HG03342 (cell line): ENCODE measurements at regions not wholly inside any gene's neighbourhood (a gene's known extent, or its start where the extent isn't known, plus 50 kb on each side); places are given as distances from the start of the nearest gene placed in this dataset.

Experiments used
- ATAC-seq: cut with Tn5 transposase; IDR thresholded peaks from one replicate; pipeline ENCODE4 v1.9.1; 2021; ENCODE audit warnings: mild to moderate bottlenecking, moderate library complexity; ENCODE audit not compliant: unreplicated experiment

DNA sequence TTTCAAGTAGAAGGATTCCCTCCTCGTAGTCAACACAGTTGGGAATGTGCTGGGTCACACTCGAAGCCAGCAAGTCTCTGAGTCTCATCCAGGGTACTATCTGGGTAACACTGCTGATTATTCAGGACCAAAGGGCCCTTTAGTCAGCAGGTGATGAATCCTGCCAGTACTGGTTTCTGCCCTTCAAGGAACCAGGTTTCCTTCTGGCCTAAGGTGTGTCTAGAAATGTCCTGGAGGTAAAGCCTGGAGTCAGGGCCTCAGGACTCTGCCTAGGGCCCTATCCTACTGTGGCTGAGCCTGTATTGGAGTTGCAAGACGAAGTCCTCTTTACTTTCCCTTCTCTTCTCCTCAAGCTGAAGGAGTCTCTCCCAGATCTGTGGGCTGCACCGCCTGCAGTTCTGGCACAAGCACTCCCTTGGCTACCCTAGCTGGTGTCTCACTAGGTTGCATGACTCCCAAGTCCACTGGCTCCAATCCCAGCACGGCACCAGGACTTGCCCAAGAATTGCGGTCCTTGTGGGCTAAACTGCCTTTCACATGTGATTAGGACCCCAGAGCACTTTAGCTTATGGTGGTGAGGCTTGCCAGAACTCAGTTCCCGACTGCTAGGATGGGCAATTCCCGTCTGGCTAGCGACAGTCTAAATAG is 193.7 kb upstream of the PDE3A start:
- no peak for ATAC-seq

DNA sequence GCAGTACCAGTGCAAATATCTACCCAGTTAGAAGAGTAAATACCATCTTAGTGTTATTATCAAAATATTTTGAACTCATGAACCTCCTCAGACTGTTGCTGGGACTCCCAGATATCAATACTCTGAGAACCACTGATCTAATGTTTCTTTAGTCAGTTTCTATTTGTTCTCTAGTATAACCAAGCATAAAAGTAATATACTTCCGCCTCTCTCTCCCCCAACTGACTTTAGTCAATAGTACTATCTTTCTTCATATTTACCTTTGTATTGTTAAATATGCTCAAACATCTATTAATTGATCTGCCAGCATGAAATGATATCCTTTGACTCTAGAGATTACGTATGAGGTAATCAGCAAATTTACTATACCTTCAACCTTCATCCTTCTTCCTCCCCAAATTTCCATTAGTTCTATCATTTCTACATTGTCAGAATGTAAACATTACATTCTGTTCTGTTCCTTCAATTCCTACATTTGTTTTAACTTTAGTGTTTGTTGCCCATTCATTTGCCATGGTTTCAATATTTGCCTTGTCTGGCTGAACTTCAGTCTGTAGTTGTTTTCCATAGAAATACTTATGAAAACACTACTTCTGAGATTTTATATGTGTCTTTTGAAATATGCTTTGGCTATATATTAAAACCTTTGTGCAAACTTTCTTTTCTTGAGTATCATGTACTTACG is 192.5 kb upstream of the PDE3A start:
- no peak for ATAC-seq

DNA sequence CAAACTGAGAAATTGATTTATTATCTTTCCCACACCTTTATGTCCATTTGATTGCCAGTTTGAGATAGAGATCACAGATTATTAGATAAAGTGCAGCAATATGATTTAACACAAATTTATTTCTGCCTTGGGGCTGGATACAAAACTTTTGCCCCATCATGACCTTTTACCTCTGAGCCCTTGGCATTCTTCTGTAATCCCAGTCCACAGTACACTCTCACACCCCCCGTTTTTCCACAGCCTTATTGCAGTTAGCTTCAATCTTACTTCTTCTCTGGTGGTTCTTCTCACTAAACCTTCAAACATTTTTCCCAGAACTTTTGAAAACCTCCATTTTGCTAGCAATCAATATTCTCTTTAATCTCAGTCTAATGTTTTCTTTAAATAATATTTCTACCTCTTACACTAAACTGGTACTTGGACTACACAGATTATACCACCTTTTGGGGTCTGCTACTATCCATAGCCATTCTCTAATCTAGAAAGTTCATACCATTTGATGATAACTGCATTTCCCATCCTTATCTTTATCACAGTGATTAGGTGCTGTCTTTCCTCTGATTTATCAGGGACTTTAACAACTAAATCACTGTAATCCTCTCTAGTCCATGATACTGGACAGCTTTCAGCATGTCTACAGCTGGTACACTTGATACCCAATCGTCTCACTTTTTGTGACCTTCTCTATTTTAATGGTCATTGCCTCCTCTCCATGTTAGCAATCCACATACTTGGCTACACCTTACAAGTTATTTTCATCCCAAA is 186.7 kb upstream of the PDE3A start:
- ATAC-seq = no peak

DNA sequence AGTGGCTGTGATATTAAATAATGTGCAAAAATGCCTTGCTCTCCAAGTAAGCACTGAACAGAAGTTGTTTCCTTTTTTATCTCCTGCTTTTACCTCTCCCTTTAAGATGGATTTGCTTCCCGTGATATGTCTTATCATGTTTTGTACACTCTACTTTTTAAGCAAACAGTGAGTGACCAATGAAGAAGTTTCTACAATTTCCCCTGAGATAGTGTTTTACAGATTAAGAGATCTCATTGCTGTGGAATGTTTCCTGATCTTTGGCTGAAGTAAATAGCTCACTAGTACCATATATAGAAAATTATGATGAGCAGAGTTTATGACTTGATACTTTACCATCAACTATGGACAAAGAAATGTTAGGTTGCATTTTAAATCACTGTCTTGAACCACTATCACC is 184.8 kb upstream of the PDE3A start:
- ATAC-seq = no peak

- ATAC-seq = no peak
These were observed 183.8 kb upstream of the PDE3A start for GRCh38 chr12:20184514-20184913.

DNA sequence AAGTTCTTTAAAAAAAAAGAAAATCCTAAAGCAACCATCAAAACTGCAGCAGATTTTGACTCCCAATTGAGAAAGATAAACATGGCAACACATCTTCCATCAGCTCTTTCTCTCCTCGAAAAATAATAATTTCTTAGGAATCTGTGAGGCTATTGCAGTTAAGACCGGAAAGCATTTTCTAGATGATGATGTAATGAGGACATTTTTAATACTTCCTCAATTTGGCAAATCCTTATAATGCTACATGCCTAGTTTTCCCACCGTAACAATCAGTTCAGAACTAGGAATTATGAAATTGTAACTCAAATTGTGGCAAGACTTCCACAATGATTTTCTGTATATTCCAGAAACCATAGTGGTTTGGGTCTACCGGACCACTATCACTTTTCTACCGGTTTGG is 180.9 kb upstream of the PDE3A start:
- ATAC-seq = no peak

DNA sequence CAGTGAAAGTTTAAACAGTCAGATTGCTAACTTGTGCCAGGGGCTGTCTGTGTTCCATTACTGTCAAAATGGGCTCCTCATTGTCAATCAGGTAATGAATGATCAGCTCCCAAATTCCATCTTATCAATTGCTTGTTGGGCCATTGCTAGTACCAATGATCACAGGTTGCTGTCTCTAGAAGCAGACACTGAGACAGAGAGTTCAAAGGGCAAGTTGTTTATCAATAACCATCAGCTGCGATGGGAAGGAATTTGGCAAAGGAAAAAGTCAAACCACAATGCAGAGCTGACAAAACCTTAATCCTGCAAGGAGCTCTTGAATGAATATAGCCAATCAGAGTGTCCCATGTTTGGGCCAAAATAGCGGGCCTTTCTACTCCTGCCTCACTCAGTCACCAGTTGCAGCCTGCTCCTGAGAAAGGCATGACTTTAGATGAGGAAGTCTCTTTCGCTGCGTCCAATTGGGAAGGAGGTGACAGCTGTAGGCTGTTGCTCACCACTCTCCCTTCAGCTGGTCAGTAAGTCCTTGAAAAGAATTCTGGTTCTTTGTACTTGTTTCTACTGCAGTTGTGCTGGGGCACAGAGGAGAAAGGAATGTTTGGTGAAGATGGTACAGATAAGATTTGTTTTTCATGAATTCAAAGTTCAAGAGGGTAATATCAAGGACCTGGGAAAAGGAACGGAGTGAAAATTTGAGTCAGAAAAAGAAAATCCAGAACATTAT is 179.2 kb upstream of the PDE3A start:
- no peak for ATAC-seq

DNA sequence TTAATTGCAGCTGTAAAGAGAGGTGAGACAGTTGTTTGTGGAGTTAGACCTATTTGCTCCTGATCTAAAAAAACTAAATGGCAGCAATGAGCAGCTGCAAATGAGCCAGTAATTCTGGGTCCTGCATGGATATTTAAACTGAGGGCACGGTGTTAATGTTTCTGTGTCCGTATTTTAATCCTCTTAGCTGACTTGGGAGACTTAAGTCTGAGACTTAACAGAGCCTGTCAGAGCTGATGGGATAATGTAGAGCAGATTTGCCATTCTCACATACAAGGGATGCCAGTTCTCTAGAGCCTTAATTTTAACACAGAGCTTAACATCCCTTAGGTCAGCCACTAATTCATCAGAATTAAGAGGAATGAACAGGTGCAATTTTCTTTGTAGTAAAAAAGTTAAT is 178.6 kb upstream of the PDE3A start:
- no peak for ATAC-seq

- ATAC-seq = no peak
These were observed 174.2 kb upstream of the PDE3A start for GRCh38 chr12:20194171-20194570.

- ATAC-seq = no peak
These were observed 171.6 kb upstream of the PDE3A start for GRCh38 chr12:20196767-20197166.

DNA sequence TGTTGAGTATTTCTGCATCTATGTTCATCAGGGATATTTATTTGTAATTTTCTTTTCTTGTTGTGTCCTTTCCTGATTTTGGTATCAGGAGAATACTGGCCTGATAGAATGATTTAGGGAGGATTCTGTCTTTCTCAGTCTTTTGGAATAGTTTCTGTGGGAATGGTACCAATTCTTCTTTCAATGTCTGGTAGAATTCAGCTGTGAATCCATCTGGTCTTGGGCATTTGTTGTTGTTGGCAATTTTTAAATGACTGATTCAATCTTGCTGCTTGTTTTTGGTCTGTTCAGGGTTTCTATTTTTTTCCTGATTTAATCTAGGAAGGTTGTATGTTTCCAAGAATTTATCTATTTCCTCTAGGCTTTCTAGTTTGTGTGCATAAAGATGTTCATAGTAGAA is 170.9 kb upstream of the PDE3A start:
- ATAC-seq = no peak

- ATAC-seq = no peak
These were observed 168.6 kb upstream of the PDE3A start for GRCh38 chr12:20199780-20200179.

DNA sequence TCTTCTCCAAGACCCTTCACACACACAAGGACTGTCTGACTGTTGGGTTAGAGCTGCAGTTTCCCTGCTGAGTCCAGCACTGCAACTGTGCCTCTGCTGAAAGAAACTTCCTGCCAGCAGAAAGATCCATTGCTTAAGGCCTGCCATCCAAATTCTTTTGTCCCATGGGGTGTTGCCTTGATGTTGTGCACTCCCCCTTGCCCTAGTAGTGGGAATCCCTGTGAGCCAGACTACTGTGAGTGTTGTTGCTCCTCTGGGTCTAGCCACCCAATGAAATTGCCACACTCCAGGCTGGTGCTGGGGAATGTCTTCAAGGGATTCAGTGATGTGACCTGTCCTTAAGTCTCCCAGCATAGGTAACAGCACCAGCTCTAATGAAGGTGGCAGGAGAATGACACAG is 166.6 kb upstream of the PDE3A start:
- no peak for ATAC-seq

DNA sequence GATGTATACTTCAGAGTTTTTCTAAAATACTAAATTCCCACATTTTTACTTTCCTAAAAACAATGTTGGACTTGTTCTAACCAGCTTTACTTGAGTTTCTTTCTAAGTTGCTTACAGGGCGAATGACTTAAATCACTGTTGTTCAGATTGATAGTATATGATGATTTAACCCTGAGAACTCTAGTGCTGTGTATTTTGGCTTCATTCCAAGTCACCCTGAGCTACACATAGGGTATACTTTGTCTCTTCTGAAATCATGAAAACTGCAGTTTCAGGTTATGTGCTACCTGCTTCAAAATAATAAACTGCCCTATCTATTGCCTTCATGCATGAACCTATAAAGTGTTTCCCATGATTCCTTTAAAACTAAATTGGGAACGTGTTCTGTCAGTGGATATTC is 162.5 kb upstream of the PDE3A start:
- ATAC-seq = no peak

GRCh38 chr12:20206410-20206809 is 161.9 kb upstream of the PDE3A start:
- no peak for ATAC-seq

GRCh38 chr12:20210621-20211215 is 157.6 kb upstream of the PDE3A start:
- ATAC-seq = no peak

- ATAC-seq = no peak
These were observed 156.8 kb upstream of the PDE3A start for GRCh38 chr12:20211541-20211940.

- ATAC-seq = no peak
These were observed 156.3 kb upstream of the PDE3A start for GRCh38 chr12:20211981-20212421.

- no peak for ATAC-seq
These were observed 155.4 kb upstream of the PDE3A start for GRCh38 chr12:20212658-20213555.
